ENCODE measurements at regions not wholly inside any gene's neighbourhood (a gene's known extent, or its start where the extent isn't known, plus 50 kb on each side); places are given as distances from the start of the nearest gene placed in this dataset.

DNA sequence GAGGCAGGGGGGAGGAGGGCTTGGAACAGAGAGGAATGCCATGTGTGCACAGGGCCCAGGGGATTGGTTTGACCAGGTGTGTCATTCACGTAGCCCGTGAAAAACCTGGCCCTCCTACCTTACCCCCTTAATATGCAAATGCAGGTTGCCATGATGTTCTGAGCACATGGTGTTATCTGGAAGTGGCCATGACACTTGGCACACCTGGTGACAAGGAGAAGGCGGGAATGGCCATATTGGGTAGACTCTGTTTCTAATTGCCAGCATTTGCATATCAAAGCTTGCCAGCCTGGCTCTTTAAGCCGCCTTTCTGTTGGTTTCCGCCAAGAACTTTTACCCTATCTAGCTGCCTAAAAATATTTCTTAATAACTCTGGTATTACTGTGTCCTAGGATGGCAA, 202.1 kb upstream of the DPH6 start:
- no peak overlapping the region for H3K4me3 ChIP-seq (ENCODE audit: low read depth, low read length)
- no peak for DNase-seq (ENCODE audit: low read depth)
- TF ChIP-seq CTCF (IDR thresholded peaks at IDR 0.05; ENCODE audit: low read depth, low read length, missing control alignments): no peak
- in situ Hi-C loops (cut with HindIII; ENCODE audit: low sequenced_read_pairs): no loop called here

GRCh38 chr15:35750051-35750450, 204.1 kb upstream of the DPH6 start:
- H3K4me3 ChIP-seq (ENCODE audit: low read depth, low read length): no peak overlapping the region
- DNase-seq (ENCODE audit: low read depth): no peak
- in situ Hi-C loops (cut with HindIII; ENCODE audit: low sequenced_read_pairs): no loop called here
- no peak for TF ChIP-seq CTCF (IDR thresholded peaks at IDR 0.05; ENCODE audit: low read depth, low read length, missing control alignments)

DNA sequence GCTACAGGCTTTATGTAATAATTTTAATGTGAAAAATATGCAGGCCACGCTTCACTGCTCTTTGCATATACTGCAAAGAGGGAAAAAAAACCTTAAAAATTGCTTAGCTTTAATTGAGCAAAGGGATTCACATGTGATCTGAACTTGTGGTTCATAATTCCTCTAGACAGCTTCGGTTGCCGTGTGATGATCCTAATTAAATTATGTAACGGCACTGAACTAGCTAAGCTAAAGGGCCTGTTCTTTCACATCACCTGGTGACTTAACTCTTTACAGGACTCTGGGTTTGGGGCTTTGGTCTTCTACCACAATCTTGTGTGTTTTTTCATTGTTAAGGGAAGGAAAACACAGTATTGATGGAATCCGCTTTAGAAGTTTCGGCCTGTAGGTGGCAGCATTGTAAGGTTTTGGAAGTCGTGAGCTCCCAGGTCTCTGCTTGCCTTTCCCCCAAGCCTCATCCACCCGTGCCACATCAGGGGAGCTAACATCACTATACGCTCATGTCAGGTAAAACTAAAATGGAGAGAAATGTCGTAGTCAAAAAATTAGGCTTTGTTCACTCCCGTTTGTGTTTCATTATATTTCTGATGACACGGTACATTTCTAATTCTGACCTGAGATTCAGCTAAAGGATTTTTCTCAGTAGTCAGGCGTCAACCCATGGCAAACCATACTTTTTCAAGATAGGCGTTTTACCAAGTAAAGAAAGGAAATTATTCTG, 205.6 kb upstream of the DPH6 start:
- no peak overlapping the region for H3K4me3 ChIP-seq (ENCODE audit: low read depth, low read length)
- TF ChIP-seq CTCF (IDR thresholded peaks at IDR 0.05; ENCODE audit: low read depth, low read length, missing control alignments): peak; percentile 78
- in situ Hi-C loops (cut with HindIII; ENCODE audit: low sequenced_read_pairs): no loop called here
- peak; percentile 77 for DNase-seq (ENCODE audit: low read depth)

DNA sequence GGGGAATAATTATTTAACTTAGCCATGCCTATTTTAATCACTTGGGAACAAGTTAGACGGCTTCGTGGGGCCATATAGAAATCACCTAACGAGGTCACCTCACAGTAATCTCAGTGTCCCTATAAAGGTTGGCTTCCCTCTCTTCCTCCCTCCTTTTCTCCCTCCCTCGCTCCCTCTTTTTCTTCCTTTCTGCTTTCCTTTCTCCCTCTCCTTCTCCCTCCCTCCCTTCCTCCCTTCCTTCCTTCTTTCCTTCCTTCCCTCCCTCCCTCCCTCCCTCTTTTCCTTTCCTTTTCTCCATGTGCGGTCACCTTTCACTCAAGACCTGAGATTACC, 206.1 kb upstream of the DPH6 start:
- no peak overlapping the region for H3K4me3 ChIP-seq (ENCODE audit: low read depth, low read length)

GRCh38 chr15:35753486-35753885, 207.5 kb upstream of the DPH6 start:
- no peak overlapping the region for H3K4me3 ChIP-seq (ENCODE audit: low read depth, low read length)
- no peak for TF ChIP-seq CTCF (IDR thresholded peaks at IDR 0.05; ENCODE audit: low read depth, low read length, missing control alignments)
- in situ Hi-C loops (cut with HindIII; ENCODE audit: low sequenced_read_pairs): no loop called here
- peak; percentile 65 for DNase-seq (ENCODE audit: low read depth)

More for the DNA sequence above, 206.1 kb upstream of the DPH6 start:
- no peak for TF ChIP-seq CTCF (IDR thresholded peaks at IDR 0.05; ENCODE audit: low read depth, low read length, missing control alignments)
- DNase-seq (ENCODE audit: low read depth): no peak
- in situ Hi-C loops (cut with HindIII; ENCODE audit: low sequenced_read_pairs): no loop called here

DNA sequence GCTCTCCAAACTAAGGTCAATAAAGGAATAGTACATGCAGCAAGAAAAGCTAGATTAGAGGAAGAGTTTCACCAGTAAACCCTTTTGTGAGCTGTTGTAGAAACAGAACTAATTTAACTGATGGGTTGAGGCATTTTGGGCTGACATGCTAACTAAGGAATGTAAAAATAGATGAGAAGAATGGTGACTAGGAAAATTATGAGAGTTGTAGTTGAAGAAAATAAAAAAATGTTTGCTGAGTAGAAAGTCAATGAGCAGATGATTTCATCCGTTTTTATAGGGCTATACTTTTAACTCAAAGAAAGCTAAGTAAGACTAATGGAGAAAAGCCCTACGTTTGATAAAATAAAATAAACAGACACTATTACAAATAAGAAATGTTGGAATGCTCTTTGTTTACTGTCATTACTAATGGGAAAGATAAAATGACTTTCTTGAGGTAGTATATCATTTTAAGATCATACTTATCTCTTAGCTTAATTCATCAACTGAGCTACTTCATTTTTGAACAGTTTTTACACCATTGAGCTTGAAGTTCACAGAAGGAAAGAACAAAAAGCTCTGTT, 209.4 kb upstream of the DPH6 start:
- no peak for TF ChIP-seq CTCF (IDR thresholded peaks at IDR 0.05; ENCODE audit: low read depth, low read length, missing control alignments)
- no peak overlapping the region for H3K4me3 ChIP-seq (ENCODE audit: low read depth, low read length)
- DNase-seq (ENCODE audit: low read depth): no peak
- in situ Hi-C loops (cut with HindIII; ENCODE audit: low sequenced_read_pairs): no loop called here
